ENCODE measurements at regions not wholly inside any gene's neighbourhood (a gene's known extent, or its start where the extent isn't known, plus 50 kb on each side); places are given as distances from the start of the nearest gene placed in this dataset.

GRCh38 chr14:21990116-21990515 is 316.5 kb upstream of the OR4E1 start:
- no peak overlapping the region for H3K9ac ChIP-seq (ENCODE audit: low read length)
- no peaks in the 10 kb centered on the region for H3K9me2 ChIP-seq (replicated peaks; ENCODE audit: insufficient read depth, low read length)
- no peak overlapping the region for H3K4me3 ChIP-seq (ENCODE audit: low read length)
- no peaks in the 10 kb centered on the region for H4K20me1 ChIP-seq (ENCODE audit: insufficient read depth, low read depth, low read length)
- H3K4me2 ChIP-seq (ENCODE audit: low read depth, low read length, poor library complexity, severe bottlenecking) = no peak overlapping the region
- no peaks in the 10 kb centered on the region for H3K4me1 ChIP-seq (ENCODE audit: low read length)
- DNase-seq = peak; percentile 66
- no peaks in the 10 kb centered on the region for H3K36me3 ChIP-seq (ENCODE audit: insufficient read depth, low read length)
- H2AFZ ChIP-seq (ENCODE audit: low read length) = no peak overlapping the region
- no peaks in the 10 kb centered on the region for H3K9me3 ChIP-seq (ENCODE audit: low read length)
- no peaks in the 10 kb centered on the region for H3K79me2 ChIP-seq (ENCODE audit: low read length)
- no peaks in the 10 kb centered on the region for H3K27me3 ChIP-seq (ENCODE audit: low read length)
- H3K27ac ChIP-seq (ENCODE audit: low read length) = no peak overlapping the region

GRCh38 chr14:21989090-21989489 is 315.5 kb upstream of the OR4E1 start:
- Histone ChIP-seq H3K4me3 (ENCODE audit: low read length) (no peak overlapping the region), H4K20me1 (ENCODE audit: insufficient read depth, low read depth, low read length) (no peaks in the 10 kb centered on the region), H3K4me2 (ENCODE audit: low read depth, low read length, poor library complexity, severe bottlenecking) (no peak overlapping the region), H3K9ac (ENCODE audit: low read length) (no peak overlapping the region), H3K36me3 (ENCODE audit: insufficient read depth, low read length) (no peaks in the 10 kb centered on the region), H3K9me3 (ENCODE audit: low read length) (no peaks in the 10 kb centered on the region), H3K27me3 (ENCODE audit: low read length) (no peaks in the 10 kb centered on the region), H2AFZ (ENCODE audit: low read length) (no peak overlapping the region), H3K27ac (ENCODE audit: low read length) (no peak overlapping the region), H3K4me1 (ENCODE audit: low read length) (no peaks in the 10 kb centered on the region), H3K9me2 (replicated peaks; ENCODE audit: insufficient read depth, low read length) (no peaks in the 10 kb centered on the region), H3K79me2 (ENCODE audit: low read length) (no peaks in the 10 kb centered on the region)
- no peak for DNase-seq

GRCh38 chr14:21988413-21988812 is 314.8 kb upstream of the OR4E1 start:
- Histone ChIP-seq H2AFZ (ENCODE audit: low read length) (no peak overlapping the region), H3K27me3 (ENCODE audit: low read length) (no peaks in the 10 kb centered on the region), H4K20me1 (ENCODE audit: insufficient read depth, low read depth, low read length) (no peaks in the 10 kb centered on the region), H3K4me1 (ENCODE audit: low read length) (no peaks in the 10 kb centered on the region), H3K79me2 (ENCODE audit: low read length) (no peaks in the 10 kb centered on the region), H3K9me2 (replicated peaks; ENCODE audit: insufficient read depth, low read length) (no peaks in the 10 kb centered on the region), H3K4me3 (ENCODE audit: low read length) (no peak overlapping the region), H3K9me3 (ENCODE audit: low read length) (no peaks in the 10 kb centered on the region), H3K4me2 (ENCODE audit: low read depth, low read length, poor library complexity, severe bottlenecking) (no peak overlapping the region), H3K27ac (ENCODE audit: low read length) (no peak overlapping the region), H3K9ac (ENCODE audit: low read length) (no peak overlapping the region), H3K36me3 (ENCODE audit: insufficient read depth, low read length) (no peaks in the 10 kb centered on the region)
- no peak for DNase-seq

GRCh38 chr14:21987937-21988336 is 314.3 kb upstream of the OR4E1 start:
- Histone ChIP-seq H3K27ac (ENCODE audit: low read length) (no peak overlapping the region), H3K9ac (ENCODE audit: low read length) (no peak overlapping the region), H3K4me3 (ENCODE audit: low read length) (no peak overlapping the region), H2AFZ (ENCODE audit: low read length) (no peak overlapping the region), H3K27me3 (ENCODE audit: low read length) (no peaks in the 10 kb centered on the region), H3K4me2 (ENCODE audit: low read depth, low read length, poor library complexity, severe bottlenecking) (no peak overlapping the region), H3K9me2 (replicated peaks; ENCODE audit: insufficient read depth, low read length) (no peaks in the 10 kb centered on the region), H4K20me1 (ENCODE audit: insufficient read depth, low read depth, low read length) (no peaks in the 10 kb centered on the region), H3K9me3 (ENCODE audit: low read length) (no peaks in the 10 kb centered on the region), H3K36me3 (ENCODE audit: insufficient read depth, low read length) (no peaks in the 10 kb centered on the region), H3K4me1 (ENCODE audit: low read length) (no peaks in the 10 kb centered on the region), H3K79me2 (ENCODE audit: low read length) (no peaks in the 10 kb centered on the region)
- peak; percentile 72 for DNase-seq

- Histone ChIP-seq H3K27me3 (ENCODE audit: low read length) (no peaks in the 10 kb centered on the region), H3K27ac (ENCODE audit: low read length) (no peak overlapping the region), H3K9me2 (replicated peaks; ENCODE audit: insufficient read depth, low read length) (no peaks in the 10 kb centered on the region), H3K4me2 (ENCODE audit: low read depth, low read length, poor library complexity, severe bottlenecking) (no peak overlapping the region), H3K9me3 (ENCODE audit: low read length) (no peaks in the 10 kb centered on the region), H3K79me2 (ENCODE audit: low read length) (no peaks in the 10 kb centered on the region), H3K4me1 (ENCODE audit: low read length) (no peaks in the 10 kb centered on the region), H4K20me1 (ENCODE audit: insufficient read depth, low read depth, low read length) (no peaks in the 10 kb centered on the region), H3K4me3 (ENCODE audit: low read length) (no peak overlapping the region), H3K9ac (ENCODE audit: low read length) (no peak overlapping the region), H2AFZ (ENCODE audit: low read length) (no peak overlapping the region), H3K36me3 (ENCODE audit: insufficient read depth, low read length) (no peaks in the 10 kb centered on the region)
- DNase-seq = no peak
Measured at GRCh38 chr14:21985081-21985480, 311.5 kb upstream of the OR4E1 start.

GRCh38 chr14:21978999-21979314 is 305.3 kb upstream of the OR4E1 start:
- H3K4me3 ChIP-seq (ENCODE audit: low read length) = no peak overlapping the region

GRCh38 chr14:21978184-21978998 is 304.8 kb upstream of the OR4E1 start:
- H3K4me3 ChIP-seq (ENCODE audit: low read length) = no peak overlapping the region
- no peaks in the 10 kb centered on the region for H4K20me1 ChIP-seq (ENCODE audit: insufficient read depth, low read depth, low read length)
- H3K27ac ChIP-seq (ENCODE audit: low read length) = no peak overlapping the region
- peak; percentile 86 for DNase-seq
- no peak overlapping the region for H2AFZ ChIP-seq (ENCODE audit: low read length)
- no peaks in the 10 kb centered on the region for H3K79me2 ChIP-seq (ENCODE audit: low read length)
- no peak overlapping the region for H3K4me2 ChIP-seq (ENCODE audit: low read depth, low read length, poor library complexity, severe bottlenecking)
- no peaks in the 10 kb centered on the region for H3K9me2 ChIP-seq (replicated peaks; ENCODE audit: insufficient read depth, low read length)
- H3K4me1 ChIP-seq (ENCODE audit: low read length) = no peaks in the 10 kb centered on the region
- no peaks in the 10 kb centered on the region for H3K27me3 ChIP-seq (ENCODE audit: low read length)
- no peaks in the 10 kb centered on the region for H3K36me3 ChIP-seq (ENCODE audit: insufficient read depth, low read length)
- H3K9me3 ChIP-seq (ENCODE audit: low read length) = no peaks in the 10 kb centered on the region
- no peak overlapping the region for H3K9ac ChIP-seq (ENCODE audit: low read length)

More at GRCh38 chr14:21978999-21979314, 305.3 kb upstream of the OR4E1 start:
- Histone ChIP-seq H3K9ac (ENCODE audit: low read length) (no peak overlapping the region), H3K36me3 (ENCODE audit: insufficient read depth, low read length) (no peaks in the 10 kb centered on the region), H2AFZ (ENCODE audit: low read length) (no peak overlapping the region), H3K9me2 (replicated peaks; ENCODE audit: insufficient read depth, low read length) (no peaks in the 10 kb centered on the region), H3K4me2 (ENCODE audit: low read depth, low read length, poor library complexity, severe bottlenecking) (no peak overlapping the region), H3K9me3 (ENCODE audit: low read length) (no peaks in the 10 kb centered on the region), H3K4me1 (ENCODE audit: low read length) (no peaks in the 10 kb centered on the region), H3K27me3 (ENCODE audit: low read length) (no peaks in the 10 kb centered on the region), H4K20me1 (ENCODE audit: insufficient read depth, low read depth, low read length) (no peaks in the 10 kb centered on the region), H3K79me2 (ENCODE audit: low read length) (no peaks in the 10 kb centered on the region), H3K27ac (ENCODE audit: low read length) (no peak overlapping the region)
- no peak for DNase-seq

GRCh38 chr14:21974741-21975140 is 301.1 kb upstream of the OR4E1 start:
- Histone ChIP-seq H3K4me2 (ENCODE audit: low read depth, low read length, poor library complexity, severe bottlenecking) (no peak overlapping the region), H3K27me3 (ENCODE audit: low read length) (no peaks in the 10 kb centered on the region), H3K9me3 (ENCODE audit: low read length) (no peaks in the 10 kb centered on the region), H3K79me2 (ENCODE audit: low read length) (no peaks in the 10 kb centered on the region), H3K27ac (ENCODE audit: low read length) (no peak overlapping the region), H3K4me1 (ENCODE audit: low read length) (no peaks in the 10 kb centered on the region), H4K20me1 (ENCODE audit: insufficient read depth, low read depth, low read length) (no peaks in the 10 kb centered on the region), H3K9ac (ENCODE audit: low read length) (no peak overlapping the region), H3K4me3 (ENCODE audit: low read length) (no peak overlapping the region), H3K9me2 (replicated peaks; ENCODE audit: insufficient read depth, low read length) (no peaks in the 10 kb centered on the region), H3K36me3 (ENCODE audit: insufficient read depth, low read length) (no peaks in the 10 kb centered on the region), H2AFZ (ENCODE audit: low read length) (no peak overlapping the region)
- no peak for DNase-seq

Data from Karpas-422 (cell line).